Heart left ventricle (tissue), 13 donors: ENCODE measurements at regions not wholly inside any gene's neighbourhood (a gene's known extent, or its start where the extent isn't known, plus 50 kb on each side); places are given as distances from the start of the nearest gene placed in this dataset.

Source experiments
- CTCF ChIP-seq, 12 donors: fragments of 200-600 bp; sonication (generic) in 4 of 12; IDR thresholded peaks; one replicate each; pipeline versions ENCODE4 v1.5.0 to v1.8.0; 2018 to 2022; ENCODE audit warnings: antibody characterized with exemption in 12 of 12, mild to moderate bottlenecking in 5 of 12
- POLR2A ChIP-seq, 2 donors: fragments of 450-650 bp; IDR thresholded peaks; one replicate each; pipeline ENCODE4 v1.6.1; 2017; ENCODE audit warnings: antibody characterized with exemption in 2 of 2, mild to moderate bottlenecking in 2 of 2, moderate library complexity in 2 of 2
- donor health status: ischemic (EF 13 %, LVEDD 7.1; RV severe dilation, severe dysfunction).
- donor health status: DM: no; HTN: yes; CAD: no.
- donor health status: DM: no; HTN: no; CAD: no.
- donor health status: ischemic (EF 25% LVEDD 6.9; RV normal size, moderate dysfunction).
- donor health status: ischemic (EF 25% LVEDD 5.7; RV mildly dilated, moderate dysfunction).
- donor health status: ischemic (EF 35%, LVEDD 5.7; RV mildly dilated, moderate dysfunction).
- donor health status: nonischemic (EF 11% LVEDD 7.7; RV severe dilation, severe dysfunction).
- donor health status: DM: yes; HTN: yes; CAD: no.
- donor health status: PGD.
- donor health status: ischemic (EF 29% LVEDD 5.4; RV normal size, mild dysfunction).
- donor health status: nonischemic (EF 23%, LVEDD 6.1; RV moderate dilation, normal function).

DNA sequence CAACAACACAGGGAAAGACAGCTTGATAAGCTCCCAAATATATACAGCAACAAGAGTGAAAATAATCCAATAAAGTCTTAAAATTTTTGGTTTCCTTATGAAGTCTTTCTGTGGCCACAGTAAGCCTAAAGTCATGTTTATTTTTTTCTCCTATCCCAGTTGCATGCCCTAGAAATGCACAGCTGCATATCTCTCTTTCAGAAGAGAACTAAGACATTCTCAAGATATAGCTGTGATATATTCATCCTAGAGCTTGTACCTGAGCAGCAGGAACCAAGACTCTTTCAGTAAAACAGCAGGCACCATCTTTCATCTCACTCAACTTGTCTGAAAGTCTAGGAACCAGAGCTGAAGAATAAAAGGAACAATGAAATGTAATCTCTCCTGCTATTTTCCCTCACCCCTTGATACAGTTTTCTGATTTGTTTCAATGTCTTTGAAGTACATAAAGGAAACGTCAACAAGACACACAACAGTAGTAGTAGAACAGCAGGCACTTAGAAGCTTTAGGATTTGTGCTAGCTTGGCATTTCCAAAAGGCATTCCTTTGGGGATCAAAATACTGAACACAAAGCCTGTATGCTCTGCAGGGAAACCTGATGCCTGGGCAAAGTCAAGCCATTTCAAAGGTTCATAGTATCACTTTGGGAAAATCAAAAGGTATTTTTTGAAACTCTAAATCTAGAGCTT is 536.8 kb downstream of the PYDC2 start:
- TF ChIP-seq CTCF (IDR thresholded peaks at IDR 0.05): no peak
- TF ChIP-seq POLR2A (IDR thresholded peaks at IDR 0.05): no peak
